CD4-positive, alpha-beta memory T cell (primary cell): ENCODE measurements at regions not wholly inside any gene's neighbourhood (a gene's known extent, or its start where the extent isn't known, plus 50 kb on each side); places are given as distances from the start of the nearest gene placed in this dataset.
A peak's percentile ranks its signal among the peaks of the same experiment; 100 is the strongest.
"Not testable (repeated sequence)": the region's sequence is repeated elsewhere in the genome, so short reads cannot be mapped to it uniquely, and the experiment has no call there.

Source experiments
- CTCF ChIA-PET: fragments of 350-600 bp; sonication (Branson Sonifier 250); formaldehyde crosslinking; loops from one replicate; lab custom pipeline; 2021; ENCODE audit warnings: inconsistent platforms; ENCODE audit not compliant: partially characterized antibody; lab: Charles Lee
- POLR2A ChIA-PET: fragments of 350-600 bp; sonication (Branson Sonifier 250); formaldehyde crosslinking; loops from one replicate; lab custom pipeline; 2021; ENCODE audit not compliant: partially characterized antibody; lab: Charles Lee
- DNase-seq, 5 donors: peaks; one replicate each; pipeline versions ENCODE4 v3.0.0 to v3.0.0-alpha.2; 2020 to 2022; ENCODE audit warnings: mixed read lengths in 1 of 5
- H3K27ac ChIP-seq: one replicate; pipeline ENCODE4 v1.7.0; 2013; ENCODE audit warnings: low read depth, low read length
- H3K27me3 ChIP-seq: 2 replicates; pipeline ENCODE4 v1.7.0; 2013; ENCODE audit warnings: mild to moderate bottlenecking, low read length, moderate library complexity; ENCODE audit not compliant: insufficient read depth
- H3K36me3 ChIP-seq: 2 replicates; pipeline ENCODE4 v1.7.0; 2013; ENCODE audit warnings: mild to moderate bottlenecking, low read length, moderate library complexity; ENCODE audit not compliant: insufficient read depth
- H3K4me1 ChIP-seq: 2 replicates; pipeline ENCODE4 v1.7.0; 2013; ENCODE audit warnings: mild to moderate bottlenecking, low read length, moderate library complexity; ENCODE audit not compliant: insufficient read depth
- H3K4me3 ChIP-seq, 2 donors: one replicate each; pipeline ENCODE4 v1.7.0; 2013; ENCODE audit warnings: low read length in 2 of 2, mild to moderate bottlenecking in 1 of 2
- H3K9me3 ChIP-seq, 2 donors: one replicate each; pipeline ENCODE4 v1.7.0; 2013; ENCODE audit warnings: low read length in 2 of 2, control low read depth in 1 of 2; ENCODE audit not compliant: control insufficient read depth in 1 of 2
- H3K27ac Mint-ChIP-seq, 7 donors: one replicate each; pipeline ENCODE4 v1.8.0; 2020 to 2021; ENCODE audit warnings: mixed read lengths in 7 of 7, mild to moderate bottlenecking in 6 of 7, inconsistent platforms in 3 of 7, moderate library complexity in 3 of 7
- H3K27me3 Mint-ChIP-seq, 2 donors: one replicate each; pipeline ENCODE4 v1.8.0; 2020 to 2021; ENCODE audit warnings: mixed read lengths in 2 of 2
- H3K36me3 Mint-ChIP-seq, 2 donors: one replicate each; pipeline ENCODE4 v1.8.0; 2020 to 2021; ENCODE audit warnings: mixed read lengths in 2 of 2, inconsistent platforms in 1 of 2, mild to moderate bottlenecking in 1 of 2
- H3K4me1 Mint-ChIP-seq, 4 donors: one replicate each; pipeline ENCODE4 v1.8.0; 2020 to 2021; ENCODE audit warnings: mixed read lengths in 4 of 4, mild to moderate bottlenecking in 1 of 4
- H3K4me3 Mint-ChIP-seq, 8 donors: one replicate each; pipeline ENCODE4 v1.8.0; 2020 to 2021; ENCODE audit warnings: mixed read lengths in 8 of 8, mild to moderate bottlenecking in 7 of 8, moderate library complexity in 6 of 8, inconsistent platforms in 3 of 8
- H3K9me3 Mint-ChIP-seq, 8 donors: one replicate each; pipeline ENCODE4 v1.8.0; 2020 to 2021; ENCODE audit warnings: mixed read lengths in 8 of 8, mild to moderate bottlenecking in 5 of 8, inconsistent platforms in 3 of 8, moderate library complexity in 1 of 8
- intact Hi-C: fragments of 100-400 bp; cut with micrococcal nuclease; formaldehyde crosslinking; loops from one replicate; pipeline ENCODE4 v1.15.1; 2023

GRCh38 chr2:111437288-111437990 lies 316.7 kb downstream of the BCL2L11 start:
- CTCF ChIA-PET, H3K27ac ChIP-seq, H3K9me3 Mint-ChIP-seq, H3K27me3 Mint-ChIP-seq, H3K4me3 ChIP-seq, H3K27ac Mint-ChIP-seq, intact Hi-C loops, DNase-seq, H3K36me3 ChIP-seq, H3K4me1 Mint-ChIP-seq, H3K27me3 ChIP-seq, H3K36me3 Mint-ChIP-seq, H3K4me3 Mint-ChIP-seq, H3K9me3 ChIP-seq, H3K4me1 ChIP-seq: not testable (repeated sequence)
- POLR2A ChIA-PET = interaction anchor here (0.6 kb wide), 1 partner anchor 760 kb away, joined by 4 read pairs; no protein-coding TSS in a partner anchor

GRCh38 chr2:111438161-111438560 lies 317.4 kb downstream of the BCL2L11 start:
- H3K27me3 Mint-ChIP-seq, DNase-seq, H3K4me3 ChIP-seq, H3K9me3 Mint-ChIP-seq, H3K27me3 ChIP-seq, POLR2A ChIA-PET, H3K27ac Mint-ChIP-seq, intact Hi-C loops, H3K36me3 ChIP-seq, CTCF ChIA-PET, H3K4me1 Mint-ChIP-seq, H3K36me3 Mint-ChIP-seq, H3K4me1 ChIP-seq, H3K27ac ChIP-seq, H3K9me3 ChIP-seq, H3K4me3 Mint-ChIP-seq: not testable (repeated sequence)

GRCh38 chr2:111439237-111439636 lies 318.5 kb downstream of the BCL2L11 start:
- H3K9me3 Mint-ChIP-seq, POLR2A ChIA-PET, H3K27ac Mint-ChIP-seq, H3K4me1 ChIP-seq, CTCF ChIA-PET, H3K27ac ChIP-seq, H3K27me3 ChIP-seq, H3K27me3 Mint-ChIP-seq, H3K9me3 ChIP-seq, H3K4me3 ChIP-seq, H3K36me3 ChIP-seq, H3K4me1 Mint-ChIP-seq, DNase-seq, H3K36me3 Mint-ChIP-seq, intact Hi-C loops, H3K4me3 Mint-ChIP-seq: not testable (repeated sequence)

GRCh38 chr2:111441614-111442013 lies 320.9 kb downstream of the BCL2L11 start:
- DNase-seq, H3K4me3 Mint-ChIP-seq, H3K9me3 ChIP-seq, POLR2A ChIA-PET, H3K27ac ChIP-seq, H3K27me3 Mint-ChIP-seq, H3K4me3 ChIP-seq, H3K36me3 ChIP-seq, H3K4me1 ChIP-seq, H3K27me3 ChIP-seq, CTCF ChIA-PET, intact Hi-C loops, H3K36me3 Mint-ChIP-seq, H3K9me3 Mint-ChIP-seq, H3K4me1 Mint-ChIP-seq: not testable (repeated sequence)
- H3K27ac Mint-ChIP-seq = peak overlapping the region in 1 of 7 donors; percentile 31

- H3K27me3 Mint-ChIP-seq, POLR2A ChIA-PET, H3K4me3 Mint-ChIP-seq, H3K36me3 Mint-ChIP-seq, H3K27me3 ChIP-seq, H3K9me3 ChIP-seq, H3K4me1 Mint-ChIP-seq, CTCF ChIA-PET, H3K36me3 ChIP-seq, H3K4me3 ChIP-seq, H3K9me3 Mint-ChIP-seq, intact Hi-C loops, H3K4me1 ChIP-seq, H3K27ac Mint-ChIP-seq, H3K27ac ChIP-seq: not testable (repeated sequence)
- DNase-seq = peak in 1 of 5 donors; percentile 19
Observed at GRCh38 chr2:111442767-111443454, 322.2 kb downstream of the BCL2L11 start.

- H3K27ac Mint-ChIP-seq, H3K27ac ChIP-seq, H3K27me3 Mint-ChIP-seq, intact Hi-C loops, H3K4me1 Mint-ChIP-seq, H3K4me3 ChIP-seq, H3K27me3 ChIP-seq, H3K36me3 ChIP-seq, DNase-seq, H3K9me3 Mint-ChIP-seq, H3K9me3 ChIP-seq, H3K4me3 Mint-ChIP-seq, POLR2A ChIA-PET, CTCF ChIA-PET, H3K36me3 Mint-ChIP-seq, H3K4me1 ChIP-seq: not testable (repeated sequence)
Observed at GRCh38 chr2:111444516-111444915, 323.8 kb downstream of the BCL2L11 start.

- H3K27me3 Mint-ChIP-seq, H3K27ac ChIP-seq, H3K27ac Mint-ChIP-seq, DNase-seq, H3K4me3 ChIP-seq, H3K4me1 Mint-ChIP-seq, H3K4me1 ChIP-seq, H3K36me3 ChIP-seq, CTCF ChIA-PET, H3K9me3 ChIP-seq, H3K27me3 ChIP-seq, H3K4me3 Mint-ChIP-seq, H3K9me3 Mint-ChIP-seq, H3K36me3 Mint-ChIP-seq, intact Hi-C loops, POLR2A ChIA-PET: not testable (repeated sequence)
Observed at GRCh38 chr2:111445191-111445929, 324.6 kb downstream of the BCL2L11 start.
